ENCODE measurements at regions not wholly inside any gene's neighbourhood (a gene's known extent, or its start where the extent isn't known, plus 50 kb on each side); places are given as distances from the start of the nearest gene placed in this dataset.
A peak's percentile ranks its signal among the peaks of the same experiment; 100 is the strongest.

GRCh38 chr10:3537518-3537917, 247.5 kb downstream of the KLF6 start:
- no peak for DNase-seq

- no peak for DNase-seq
These were observed 250.0 kb downstream of the KLF6 start for GRCh38 chr10:3535001-3535400.

DNA sequence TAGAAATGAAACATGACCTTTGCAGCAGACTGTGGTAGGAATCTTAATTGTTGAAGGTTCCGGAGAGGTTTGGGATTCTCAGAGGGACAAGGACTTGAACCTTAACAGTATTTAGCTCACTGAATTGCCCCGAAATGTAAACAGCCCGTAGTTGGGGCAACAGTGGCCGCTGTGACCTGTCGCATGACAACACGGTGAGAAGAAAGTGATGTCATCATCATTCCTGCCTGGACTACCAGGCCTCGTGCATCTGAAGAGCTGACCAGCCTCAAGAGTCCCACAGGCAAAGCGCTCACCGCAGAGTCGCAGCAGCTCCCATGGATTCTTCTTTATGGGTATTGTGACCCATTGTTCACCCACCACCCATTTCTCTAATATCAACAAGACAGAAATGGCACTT, 250.6 kb downstream of the KLF6 start:
- DNase-seq: peak; percentile 15

DNA sequence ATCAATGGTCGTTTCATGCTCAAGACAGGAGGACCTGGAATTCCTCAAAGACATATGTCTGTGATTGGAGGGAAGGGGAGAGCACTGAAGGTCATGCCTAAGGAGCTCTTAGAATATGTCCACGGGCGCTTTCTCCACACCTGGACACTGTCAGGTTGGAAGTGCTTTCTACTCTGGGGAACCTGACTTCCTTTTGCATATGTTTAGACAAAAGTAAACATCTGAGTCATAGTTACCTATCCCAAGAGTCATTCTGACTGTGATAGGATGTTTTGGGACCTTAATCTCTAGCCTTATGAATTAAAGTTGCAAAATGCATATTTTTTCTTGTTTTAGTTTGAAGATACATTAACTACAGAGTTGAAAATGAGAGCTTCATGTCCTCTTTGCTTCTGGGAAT, 251.7 kb downstream of the KLF6 start:
- no peak for DNase-seq

- peak; percentile 23 for DNase-seq
These were observed 252.4 kb downstream of the KLF6 start for GRCh38 chr10:3532644-3533043.

DNA sequence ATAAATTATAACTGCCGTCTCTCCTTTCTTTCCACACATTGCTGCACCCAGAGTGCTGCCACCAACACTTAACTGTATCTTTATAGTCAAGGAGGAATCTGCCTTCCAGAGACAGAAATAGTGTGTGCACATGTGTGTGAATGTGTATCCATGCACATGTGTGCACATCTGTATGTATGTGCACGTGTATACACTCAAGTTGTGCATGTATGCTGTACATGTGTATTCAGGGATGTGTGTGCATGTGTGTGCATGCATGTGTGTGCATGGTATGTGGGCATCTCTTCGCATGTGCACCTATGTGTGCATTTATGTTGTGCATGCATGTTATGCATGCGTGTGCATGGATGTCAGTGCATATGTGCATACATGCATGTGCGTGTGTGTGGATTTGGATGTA, 253.3 kb downstream of the KLF6 start:
- DNase-seq: no peak

GRCh38 chr10:3530783-3531645, 254.0 kb downstream of the KLF6 start:
- peak; percentile 32 for DNase-seq

- DNase-seq: peak; percentile 35
These were observed 254.7 kb downstream of the KLF6 start for GRCh38 chr10:3530346-3530745.

- no peak for DNase-seq
These were observed 255.3 kb downstream of the KLF6 start for GRCh38 chr10:3529691-3530090.

DNA sequence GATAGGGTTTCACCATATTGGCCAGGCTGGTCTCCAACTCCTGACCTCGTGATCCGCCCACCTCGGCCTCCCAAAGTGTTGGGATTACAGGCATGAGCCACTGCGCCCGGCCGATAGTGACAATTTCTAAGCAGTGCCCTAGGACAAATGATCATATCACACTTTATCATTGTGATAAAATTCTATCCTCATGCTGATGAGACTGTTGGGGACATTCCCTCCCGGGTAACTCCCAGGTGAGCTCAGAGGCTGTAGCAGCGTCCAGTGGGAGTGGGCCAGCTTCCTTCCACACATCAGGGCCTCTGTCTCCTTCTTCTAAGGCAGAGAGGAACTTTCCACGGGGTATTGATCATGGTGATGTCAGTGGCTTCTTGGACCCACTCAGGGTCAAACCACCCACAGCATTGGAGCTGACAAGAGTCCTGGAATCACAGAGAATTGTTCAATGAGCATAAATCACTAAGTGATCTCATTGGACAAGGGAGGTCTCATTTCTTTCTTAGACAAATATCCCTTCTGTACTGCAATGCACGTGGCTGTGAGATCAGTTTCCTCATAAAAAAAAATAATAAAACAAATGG, 256.1 kb downstream of the KLF6 start:
- no peak for DNase-seq

DNA sequence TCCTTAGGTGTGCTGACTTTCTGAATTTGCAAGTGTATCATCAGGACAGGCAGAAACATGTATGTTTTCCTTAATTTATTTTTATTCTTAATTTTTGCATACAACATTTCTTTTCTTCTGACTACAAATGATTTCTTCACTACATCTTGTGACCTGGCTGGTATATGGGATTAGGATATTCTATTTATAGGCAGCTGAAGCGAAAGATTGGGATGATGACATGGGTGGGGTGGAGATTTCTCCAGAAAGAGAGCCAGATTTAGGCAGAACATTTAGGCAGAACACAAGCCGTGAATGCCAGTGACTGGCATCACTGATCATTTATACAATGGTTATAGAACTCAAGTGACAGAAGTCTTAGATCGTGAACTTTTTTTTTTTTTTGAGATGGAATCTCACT, 256.7 kb downstream of the KLF6 start:
- no peak for DNase-seq

- peak; percentile 49 for DNase-seq
These were observed 257.1 kb downstream of the KLF6 start for GRCh38 chr10:3527869-3528268.

- peak; percentile 94 for DNase-seq
These were observed 258.1 kb downstream of the KLF6 start for GRCh38 chr10:3526727-3527501.

- peak; percentile 97 for DNase-seq
These were observed 259.1 kb downstream of the KLF6 start for GRCh38 chr10:3525832-3526449.

GRCh38 chr10:3524086-3524960, 260.7 kb downstream of the KLF6 start:
- DNase-seq: peak; percentile 31

DNA sequence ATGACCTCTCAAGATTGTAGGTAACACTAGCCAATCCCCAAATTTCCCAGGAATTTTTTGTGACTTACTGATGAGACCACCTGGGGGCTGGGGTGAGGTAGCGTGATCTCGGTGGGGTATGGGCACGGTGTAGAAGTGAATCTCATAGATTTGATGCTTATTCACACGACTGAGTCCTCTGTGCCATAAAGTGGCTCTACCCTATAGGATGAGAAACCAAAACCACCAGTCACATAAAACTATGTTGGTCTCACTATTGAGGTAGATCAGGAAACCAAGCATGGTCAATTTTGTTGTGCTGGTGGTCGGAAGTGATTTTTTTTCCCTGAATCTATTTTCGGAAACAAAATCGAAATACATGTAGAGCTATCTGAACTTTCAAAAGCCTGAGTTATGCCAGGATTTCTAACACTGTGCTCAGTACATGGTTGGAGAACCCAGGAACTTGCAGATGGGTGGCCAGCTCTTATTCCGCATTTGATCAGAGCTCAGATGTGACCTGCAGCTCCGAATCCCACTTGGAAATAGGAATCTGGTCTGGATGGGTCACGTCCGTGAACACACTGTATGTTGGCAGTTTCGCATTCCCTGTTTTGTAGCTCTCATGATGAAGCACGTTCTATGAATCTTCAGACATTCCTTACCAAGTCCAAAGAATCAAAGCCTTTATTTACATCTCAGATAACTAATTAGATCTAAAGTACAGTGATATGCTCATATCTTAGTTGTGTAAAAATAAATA, 261.5 kb downstream of the KLF6 start:
- DNase-seq: no peak

- no peak for DNase-seq
These were observed 268.1 kb downstream of the KLF6 start for GRCh38 chr10:3516923-3517255.

DNA sequence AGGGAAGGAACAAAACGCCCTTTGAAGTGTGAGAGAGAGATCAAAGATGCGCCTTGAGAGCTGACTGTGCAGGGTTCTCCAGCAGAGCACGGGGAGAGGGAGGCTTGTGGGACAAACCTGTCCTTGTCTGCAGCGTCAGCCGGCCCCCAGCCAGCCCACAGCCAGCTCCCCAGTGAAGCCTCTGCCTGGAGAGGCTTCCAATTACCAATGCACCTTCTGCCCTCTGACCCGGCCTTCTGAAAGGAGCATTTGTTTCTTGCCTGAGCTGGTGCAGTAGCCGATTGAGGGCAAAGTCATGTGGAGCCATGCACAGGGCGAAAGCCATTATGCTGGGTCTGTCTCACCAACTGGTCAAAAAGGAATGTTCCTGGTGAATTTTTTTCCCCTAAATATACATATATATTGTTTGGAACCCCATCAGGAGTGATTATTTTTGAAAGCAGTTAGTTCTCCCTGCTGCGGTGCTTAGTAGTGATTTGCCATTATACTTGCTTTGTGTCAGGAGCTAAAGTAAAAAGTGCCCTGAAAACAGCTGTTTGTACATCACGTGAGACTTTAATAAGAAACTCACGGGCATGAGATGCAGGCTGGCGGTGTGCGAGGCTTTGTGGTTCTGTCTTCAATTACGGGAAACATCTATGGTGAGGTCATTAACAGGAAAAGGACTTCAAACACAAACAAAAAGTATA, 268.6 kb downstream of the KLF6 start:
- peak; percentile 76 for DNase-seq

DNA sequence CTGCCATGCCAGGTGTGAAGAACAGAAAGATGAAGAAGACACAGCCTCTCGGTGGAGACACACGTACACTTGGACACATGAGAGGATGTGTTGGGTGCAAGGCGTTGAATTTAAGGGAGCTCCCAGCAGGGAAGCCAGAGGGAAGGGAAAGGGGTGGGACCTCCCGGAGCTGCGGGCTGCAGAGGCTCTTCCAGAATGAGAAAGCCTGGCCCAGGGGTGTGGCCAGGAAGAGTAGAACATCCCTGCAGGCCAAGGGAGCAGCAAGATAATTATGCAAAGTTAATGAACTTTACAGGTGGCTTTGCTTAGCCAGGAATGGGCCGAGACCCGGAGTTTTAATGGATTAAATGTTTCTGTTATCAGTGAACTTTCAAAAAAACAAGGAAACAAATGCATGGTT, 270.3 kb downstream of the KLF6 start:
- no peak for DNase-seq

DNA sequence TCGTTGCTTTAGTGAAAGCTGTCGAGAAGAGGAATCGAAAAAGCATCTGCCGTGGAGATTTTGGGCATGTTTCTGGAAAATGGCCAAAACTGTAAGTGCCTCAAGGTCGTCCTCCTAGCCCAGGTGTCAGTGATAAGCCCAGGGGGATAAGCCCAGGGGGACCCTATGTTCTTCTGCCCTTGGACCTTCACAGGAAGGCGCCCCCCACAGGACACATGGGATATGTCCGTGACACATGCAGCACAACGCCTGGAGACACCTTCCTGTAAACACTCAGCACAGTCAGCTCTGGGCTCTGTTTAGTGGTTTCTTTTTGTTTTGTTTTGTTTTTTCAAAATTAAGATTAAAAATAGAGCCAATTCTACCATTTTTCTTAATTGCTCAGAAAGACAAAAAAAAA, 272.7 kb downstream of the KLF6 start:
- no peak for DNase-seq

GRCh38 chr10:3511483-3511882, 273.5 kb downstream of the KLF6 start:
- no peak for DNase-seq
